ENCODE measurements at regions not wholly inside any gene's neighbourhood (a gene's known extent, or its start where the extent isn't known, plus 50 kb on each side); places are given as distances from the start of the nearest gene placed in this dataset.

- H3K27me3 ChIP-seq (replicated peaks; ENCODE audit: control insufficient read depth, insufficient read depth, low read length), result no peaks in the 10 kb centered on the region
- H3K36me3 ChIP-seq (ENCODE audit: control insufficient read depth, insufficient read depth, low read length), result no peaks in the 10 kb centered on the region
- no peak for DNase-seq (ENCODE audit: extremely low read depth, insufficient read length)
- peak; percentile 36 for TF ChIP-seq CTCF (IDR thresholded peaks at IDR 0.05; ENCODE audit: insufficient read depth, low read length, poor library complexity, severe bottlenecking)
- no peak overlapping the region for H3K4me3 ChIP-seq (replicated peaks; ENCODE audit: low read depth, low read length)
Measured at GRCh38 chr17:11144358-11145233, 96.4 kb upstream of the SHISA6 start.

- Histone ChIP-seq H3K4me3 (replicated peaks; ENCODE audit: low read depth, low read length) (no peak overlapping the region), H3K36me3 (ENCODE audit: control insufficient read depth, insufficient read depth, low read length) (no peaks in the 10 kb centered on the region), H3K27me3 (replicated peaks; ENCODE audit: control insufficient read depth, insufficient read depth, low read length) (no peaks in the 10 kb centered on the region)
- no peak for TF ChIP-seq CTCF (IDR thresholded peaks at IDR 0.05; ENCODE audit: insufficient read depth, low read length, poor library complexity, severe bottlenecking)
- no peak for DNase-seq (ENCODE audit: extremely low read depth, insufficient read length)
Measured at GRCh38 chr17:11142231-11142630, 98.8 kb upstream of the SHISA6 start.

- Histone ChIP-seq H3K27me3 (replicated peaks; ENCODE audit: control insufficient read depth, insufficient read depth, low read length) (no peaks in the 10 kb centered on the region), H3K36me3 (ENCODE audit: control insufficient read depth, insufficient read depth, low read length) (no peaks in the 10 kb centered on the region), H3K4me3 (replicated peaks; ENCODE audit: low read depth, low read length) (no peak overlapping the region)
- DNase-seq (ENCODE audit: extremely low read depth, insufficient read length), result no peak
- TF ChIP-seq CTCF (IDR thresholded peaks at IDR 0.05; ENCODE audit: insufficient read depth, low read length, poor library complexity, severe bottlenecking), result no peak
Measured at GRCh38 chr17:11140501-11140900, 100.5 kb upstream of the SHISA6 start.

GRCh38 chr17:11140043-11140442, 101.0 kb upstream of the SHISA6 start:
- DNase-seq (ENCODE audit: extremely low read depth, insufficient read length), result no peak
- no peak for TF ChIP-seq CTCF (IDR thresholded peaks at IDR 0.05; ENCODE audit: insufficient read depth, low read length, poor library complexity, severe bottlenecking)
- H3K36me3 ChIP-seq (ENCODE audit: control insufficient read depth, insufficient read depth, low read length), result no peaks in the 10 kb centered on the region
- H3K27me3 ChIP-seq (replicated peaks; ENCODE audit: control insufficient read depth, insufficient read depth, low read length), result no peaks in the 10 kb centered on the region
- no peak overlapping the region for H3K4me3 ChIP-seq (replicated peaks; ENCODE audit: low read depth, low read length)

- Histone ChIP-seq H3K4me3 (replicated peaks; ENCODE audit: low read depth, low read length) (no peak overlapping the region), H3K36me3 (ENCODE audit: control insufficient read depth, insufficient read depth, low read length) (no peaks in the 10 kb centered on the region), H3K27me3 (replicated peaks; ENCODE audit: control insufficient read depth, insufficient read depth, low read length) (no peaks in the 10 kb centered on the region)
- no peak for DNase-seq (ENCODE audit: extremely low read depth, insufficient read length)
- no peak for TF ChIP-seq CTCF (IDR thresholded peaks at IDR 0.05; ENCODE audit: insufficient read depth, low read length, poor library complexity, severe bottlenecking)
Measured at GRCh38 chr17:11138023-11138422, 103.0 kb upstream of the SHISA6 start.

All from GM06990 (cell line).